ENCODE measurements at regions not wholly inside any gene's neighbourhood (a gene's known extent, or its start where the extent isn't known, plus 50 kb on each side); places are given as distances from the start of the nearest gene placed in this dataset.
"Not testable (repeated sequence)": the region's sequence is repeated elsewhere in the genome, so short reads cannot be mapped to it uniquely, and the experiment has no call there.

GRCh38 chr11:69905611-69906452 lies 86.6 kb upstream of the FGF3 start:
- DNase-seq, result no peak

- no peak for DNase-seq
Observed at GRCh38 chr11:69906453-69906907, 87.3 kb upstream of the FGF3 start.

GRCh38 chr11:69907611-69908010 lies 88.4 kb upstream of the FGF3 start:
- no peak for DNase-seq

GRCh38 chr11:69908511-69909220 lies 89.5 kb upstream of the FGF3 start:
- no peak for DNase-seq

- no peak for DNase-seq
Observed at GRCh38 chr11:69909561-69910518, 90.6 kb upstream of the FGF3 start.

- DNase-seq, result no peak
Observed at GRCh38 chr11:69910519-69911309, 91.5 kb upstream of the FGF3 start.

GRCh38 chr11:69911310-69912160 lies 92.3 kb upstream of the FGF3 start:
- DNase-seq, result no peak

GRCh38 chr11:69912161-69912910 lies 93.1 kb upstream of the FGF3 start:
- DNase-seq, result no peak

- no peak for DNase-seq
Observed at GRCh38 chr11:69912911-69913451, 93.8 kb upstream of the FGF3 start.

- DNase-seq, result no peak
Observed at GRCh38 chr11:69913591-69914285, 94.5 kb upstream of the FGF3 start.

- no peak for DNase-seq
Observed at GRCh38 chr11:69914286-69915150, 95.3 kb upstream of the FGF3 start.

- no peak for DNase-seq
Observed at GRCh38 chr11:69915151-69915500, 95.9 kb upstream of the FGF3 start.

GRCh38 chr11:69915501-69916250 lies 96.5 kb upstream of the FGF3 start:
- DNase-seq, result no peak

GRCh38 chr11:69916251-69916649 lies 97.0 kb upstream of the FGF3 start:
- not testable (repeated sequence) for DNase-seq

GRCh38 chr11:69916806-69917387 lies 97.7 kb upstream of the FGF3 start:
- DNase-seq, result no peak

GRCh38 chr11:69917529-69917928 lies 98.3 kb upstream of the FGF3 start:
- no peak for DNase-seq

GRCh38 chr11:69918231-69918937 lies 99.2 kb upstream of the FGF3 start:
- no peak for DNase-seq

Data from NCI-H1694 treated with DMSO at 0.1 percent for 48 hours (cell line).